ENCODE measurements at regions not wholly inside any gene's neighbourhood (a gene's known extent, or its start where the extent isn't known, plus 50 kb on each side); places are given as distances from the start of the nearest gene placed in this dataset.
"Not testable (repeated sequence)": the region's sequence is repeated elsewhere in the genome, so short reads cannot be mapped to it uniquely, and the experiment has no call there.

- H3K4me1 ChIP-seq, result no peaks in the 10 kb centered on the region
- no peak for TF ChIP-seq POLR2A (IDR thresholded peaks at IDR 0.05)
- no peak for TF ChIP-seq CTCF (IDR thresholded peaks at IDR 0.05 in 8 of 11, conservative IDR thresholded peaks at IDR 0.05 in 3 of 11)
- no peak for TF ChIP-seq POLR2AphosphoS5 (IDR thresholded peaks at IDR 0.05)
- peaks cover 0 to 7% (median 0%) of the 10 kb centered on the region in 7 donors for H3K27me3 ChIP-seq (replicated peaks in 1 of 7)
- DNase-seq, result no peak
- no peaks in the 10 kb centered on the region for H3K9me3 ChIP-seq
- no peak overlapping the region for H3K27ac ChIP-seq
- 69 to 92% (median 78%) methylated on average over 2 of the region's 2 CpGs for WGBS, 5 donors
- intact Hi-C loops (cut with DNase I; ENCODE audit: low total_unique reads), result no loop called here
- H3K36me3 ChIP-seq, result no peaks in the 10 kb centered on the region
- H3K4me3 ChIP-seq, result no peak overlapping the region
Measured at GRCh38 chr13:21282065-21282464, 105.6 kb downstream of the MRPL57 start.

GRCh38 chr13:21287331-21287907 is 111.0 kb downstream of the MRPL57 start:
- WGBS, 5 donors, result 87 to 94% (median 89%) methylated on average over 18 to 20 of the region's 20 CpGs

GRCh38 chr13:21289475-21289874 is 113.0 kb downstream of the MRPL57 start:
- Histone ChIP-seq H3K27ac (no peak overlapping the region), H3K9me3 (no peaks in the 10 kb centered on the region), H3K27me3 (replicated peaks in 1 of 7) (no peaks in the 10 kb centered on the region), H3K4me3 (no peak overlapping the region), H3K36me3 (no peaks in the 10 kb centered on the region), H3K4me1 (no peaks in the 10 kb centered on the region)
- WGBS, 5 donors, result 87 to 94% (median 93%) methylated on average over 4 to 5 of the region's 5 CpGs
- no peak for DNase-seq
- intact Hi-C loops (cut with DNase I; ENCODE audit: low total_unique reads), result no loop called here
- TF ChIP-seq POLR2AphosphoS5 (IDR thresholded peaks at IDR 0.05) (no peak), POLR2A (IDR thresholded peaks at IDR 0.05) (no peak)

More at GRCh38 chr13:21287331-21287907, 111.0 kb downstream of the MRPL57 start:
- Histone ChIP-seq H3K27me3 (replicated peaks in 1 of 7) (peaks cover 0 to 6% (median 0%) of the 10 kb centered on the region in 7 donors), H3K27ac (no peak overlapping the region), H3K36me3 (no peaks in the 10 kb centered on the region), H3K9me3 (no peaks in the 10 kb centered on the region), H3K4me3 (no peak overlapping the region), H3K4me1 (no peaks in the 10 kb centered on the region)
- no peak for DNase-seq
- TF ChIP-seq CTCF (IDR thresholded peaks at IDR 0.05 in 8 of 11, conservative IDR thresholded peaks at IDR 0.05 in 3 of 11) (no peak), POLR2A (IDR thresholded peaks at IDR 0.05) (no peak), POLR2AphosphoS5 (IDR thresholded peaks at IDR 0.05) (no peak)
- intact Hi-C loops (cut with DNase I; ENCODE audit: low total_unique reads), result no loop called here

GRCh38 chr13:21290442-21291002 is 114.1 kb downstream of the MRPL57 start:
- DNase-seq; H3K27ac ChIP-seq; H3K9me3 ChIP-seq; H3K36me3 ChIP-seq; H3K27me3 ChIP-seq (replicated peaks in 1 of 7); intact Hi-C loops (cut with DNase I; ENCODE audit: low total_unique reads); H3K4me3 ChIP-seq; H3K4me1 ChIP-seq: not testable (repeated sequence)
- 86 to 96% (median 89%) methylated on average over 13 of the region's 13 CpGs for WGBS, 5 donors

GRCh38 chr13:21291840-21292239 is 115.4 kb downstream of the MRPL57 start:
- intact Hi-C loops (cut with DNase I; ENCODE audit: low total_unique reads), result no loop called here
- H3K27ac ChIP-seq, result no peak overlapping the region
- TF ChIP-seq POLR2A (IDR thresholded peaks at IDR 0.05) (no peak), CTCF (IDR thresholded peaks at IDR 0.05 in 8 of 11, conservative IDR thresholded peaks at IDR 0.05 in 3 of 11) (no peak), POLR2AphosphoS5 (IDR thresholded peaks at IDR 0.05) (no peak)
- no peaks in the 10 kb centered on the region for H3K9me3 ChIP-seq
- no peak for DNase-seq
- H3K36me3 ChIP-seq, result no peaks in the 10 kb centered on the region
- WGBS, 5 donors, result 92 to 93% (median 92%) methylated on average over 7 of the region's 7 CpGs
- no peak overlapping the region for H3K4me3 ChIP-seq
- H3K4me1 ChIP-seq, result peaks cover 0 to 4% (median 2%) of the 10 kb centered on the region in 6 donors
- H3K27me3 ChIP-seq (replicated peaks in 1 of 7), result no peaks in the 10 kb centered on the region
